Liver (tissue), 8 donors: ENCODE measurements at regions not wholly inside any gene's neighbourhood (a gene's known extent, or its start where the extent isn't known, plus 50 kb on each side); places are given as distances from the start of the nearest gene placed in this dataset.

Source experiments
- DNase-seq: peaks from one replicate; pipeline ENCODE4 v3.0.0-alpha.2; 2017; ENCODE audit warnings: low spot score
- H3K27ac ChIP-seq, 2 donors: one replicate each; pipeline ENCODE4 v1.7.0; 2013; ENCODE audit warnings: inconsistent platforms in 2 of 2, low read length in 2 of 2, control low read depth in 1 of 2, low read depth in 1 of 2, mild to moderate bottlenecking in 1 of 2
- H3K27me3 ChIP-seq, 4 donors: one replicate each; pipeline versions ENCODE4 v1.6.1 to v1.7.0; 2013; ENCODE audit warnings: low read length in 3 of 4, inconsistent platforms in 1 of 4, mild to moderate bottlenecking in 1 of 4, moderate library complexity in 1 of 4; ENCODE audit not compliant: control insufficient read depth in 4 of 4, insufficient read depth in 4 of 4
- H3K36me3 ChIP-seq, 4 donors: one replicate each; pipeline versions ENCODE4 v1.6.1 to v1.7.0; 2013; ENCODE audit warnings: low read length in 3 of 4, mild to moderate bottlenecking in 3 of 4, low read depth in 1 of 4, moderate library complexity in 1 of 4; ENCODE audit not compliant: control insufficient read depth in 4 of 4, insufficient read depth in 3 of 4
- H3K4me1 ChIP-seq, 4 donors: one replicate each; pipeline versions ENCODE4 v1.6.1 to v1.7.0; 2013; ENCODE audit warnings: low read length in 3 of 4, mild to moderate bottlenecking in 3 of 4, moderate library complexity in 1 of 4; ENCODE audit not compliant: control insufficient read depth in 4 of 4, insufficient read depth in 4 of 4
- H3K4me3 ChIP-seq, 3 donors: one replicate each; pipeline versions ENCODE4 v1.6.1 to v1.7.0; 2013; ENCODE audit warnings: low read length in 3 of 3, control low read depth in 1 of 3, low read depth in 1 of 3, mild to moderate bottlenecking in 1 of 3
- H3K9ac ChIP-seq, 2 donors: one replicate each; pipeline ENCODE4 v1.7.0; 2013; ENCODE audit warnings: low read length in 2 of 2, mild to moderate bottlenecking in 2 of 2, moderate library complexity in 2 of 2, control low read depth in 1 of 2, low read depth in 1 of 2
- H3K9me3 ChIP-seq, 4 donors: one replicate each; pipeline versions ENCODE4 v1.6.1 to v1.7.0; 2013; ENCODE audit warnings: low read length in 3 of 4; ENCODE audit not compliant: control insufficient read depth in 4 of 4
- CTCF ChIP-seq: fragments of 150-350 bp; IDR thresholded peaks from 2 replicates; pipeline ENCODE4 v1.5.1; 2017; ENCODE audit warnings: improper control_type of control experiment, low read depth, low read length; ENCODE audit not compliant: missing input control
- FOXA1 ChIP-seq: IDR thresholded peaks from 2 replicates; pipeline ENCODE4 v1.6.1; 2016; ENCODE audit warnings: antibody characterized with exemption
- FOXA2 ChIP-seq: IDR thresholded peaks from 2 replicates; pipeline ENCODE4 v1.6.1; 2016; ENCODE audit warnings: antibody characterized with exemption
- GABPA ChIP-seq, 2 donors: IDR thresholded peaks in 1 of 2; conservative IDR thresholded peaks in 1 of 2; 2 replicates each; pipeline ENCODE4 v1.6.1; 2016; ENCODE audit warnings: antibody characterized with exemption in 2 of 2, mild to moderate bottlenecking in 1 of 2, moderate library complexity in 1 of 2
- HNF4A ChIP-seq, 2 donors: conservative IDR thresholded peaks; 2 replicates each; pipeline ENCODE4 v1.6.1; 2016; ENCODE audit warnings: antibody characterized with exemption in 2 of 2, mild to moderate bottlenecking in 2 of 2
- HNF4G ChIP-seq: IDR thresholded peaks from 2 replicates; pipeline ENCODE4 v1.6.1; 2016; ENCODE audit warnings: antibody characterized with exemption
- JUND ChIP-seq, 2 donors: IDR thresholded peaks; 2 replicates each; pipeline ENCODE4 v1.6.1; 2016; ENCODE audit warnings: antibody characterized with exemption in 2 of 2
- MAX ChIP-seq: IDR thresholded peaks from 2 replicates; pipeline ENCODE4 v1.6.1; 2016; ENCODE audit warnings: antibody characterized with exemption
- NR2F2 ChIP-seq: IDR thresholded peaks from 2 replicates; pipeline ENCODE4 v1.6.1; 2016; ENCODE audit warnings: antibody characterized with exemption
- RXRA ChIP-seq, 2 donors: IDR thresholded peaks; 2 replicates each; pipeline ENCODE4 v1.6.1; 2017 to 2018; ENCODE audit warnings: antibody characterized with exemption in 2 of 2, mild to moderate bottlenecking in 1 of 2
- TAF1 ChIP-seq: conservative IDR thresholded peaks from 2 replicates; pipeline ENCODE4 v1.6.1; 2016; ENCODE audit warnings: antibody characterized with exemption, mild to moderate bottlenecking
- YY1 ChIP-seq: IDR thresholded peaks from 2 replicates; pipeline ENCODE4 v1.6.1; 2016; ENCODE audit warnings: antibody characterized with exemption, mild to moderate bottlenecking
- ZBTB33 ChIP-seq: IDR thresholded peaks from 2 replicates; pipeline ENCODE4 v1.6.1; 2016; ENCODE audit warnings: antibody characterized with exemption
- WGBS: extraction: QIAGEN DNeasy Blood & Tissue Kit; methylation state at CpG from one replicate; pipeline ENCODE4 v1.1.7; 2013; 5-methylcytosine and 5-hydroxymethylcytosine counted together
- TF ChIP-seq, protein P1 (sequence below): IDR thresholded peaks from 2 replicates; pipeline ENCODE4 v1.6.1; 2016; ENCODE audit warnings: antibody characterized with exemption
- donor health status: healthy.
- donor health status: healthy.
- donor health status: healthy.
- donor health status: healthy.
- donor health status: healthy.

DNA sequence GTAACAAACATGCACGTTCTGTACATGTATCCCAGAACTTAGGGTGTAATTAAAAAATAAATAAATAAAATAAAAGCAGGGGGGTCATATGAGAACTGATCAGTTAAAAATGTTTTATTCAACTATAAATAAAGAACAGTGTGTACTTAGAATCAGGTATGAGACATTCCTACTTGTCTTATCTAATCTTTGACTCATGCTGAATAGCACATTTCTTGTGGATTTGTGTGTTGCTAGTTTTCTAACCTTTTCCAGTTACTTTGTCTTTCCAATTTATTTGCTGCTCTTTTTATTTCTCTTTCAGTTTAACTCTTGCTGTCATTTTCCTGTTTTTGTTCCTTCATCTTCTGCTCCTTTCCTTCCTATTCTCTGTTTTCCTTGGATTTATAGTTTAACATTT is 1917.1 kb upstream of the CDH6 start:
- DNase-seq = no peak
- 89% methylated on average over 1 of the region's 1 CpG for WGBS
- TF ChIP-seq ZBTB33 = no peak
- TF ChIP-seq HNF4G = no peak
- no peak for TF ChIP-seq FOXA1
- TF ChIP-seq CTCF = no peak
- TF ChIP-seq RXRA (IDR thresholded peaks at IDR 0.05) = no peak
- no peak for TF ChIP-seq YY1
- TF ChIP-seq, protein P1, sequence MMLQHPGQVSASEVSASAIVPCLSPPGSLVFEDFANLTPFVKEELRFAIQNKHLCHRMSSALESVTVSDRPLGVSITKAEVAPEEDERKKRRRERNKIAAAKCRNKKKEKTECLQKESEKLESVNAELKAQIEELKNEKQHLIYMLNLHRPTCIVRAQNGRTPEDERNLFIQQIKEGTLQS = no peak

GRCh38 chr5:29263915-29264351 is 1929.6 kb upstream of the CDH6 start:
- WGBS = 73% methylated on average over 4 of the region's 4 CpGs
- Histone ChIP-seq H3K9ac (no peak overlapping the region), H3K36me3 (no peaks in the 10 kb centered on the region), H3K4me1 (no peaks in the 10 kb centered on the region), H3K27me3 (no peaks in the 10 kb centered on the region), H3K27ac (no peak overlapping the region), H3K4me3 (no peak overlapping the region), H3K9me3 (no peaks in the 10 kb centered on the region)
- TF ChIP-seq, protein P1 = no peak
- TF ChIP-seq HNF4A (conservative IDR thresholded peaks at IDR 0.05) (no peak), JUND (IDR thresholded peaks at IDR 0.05) (no peak), MAX (no peak), HNF4G (no peak), RXRA (IDR thresholded peaks at IDR 0.05) (no peak), ZBTB33 (no peak), CTCF (no peak), FOXA2 (no peak), YY1 (no peak), TAF1 (no peak), NR2F2 (no peak), GABPA (IDR thresholded peaks at IDR 0.05 in 1 of 2, conservative IDR thresholded peaks at IDR 0.05 in 1 of 2) (no peak)
- no peak for DNase-seq

More for the DNA sequence above, 1917.1 kb upstream of the CDH6 start:
- Histone ChIP-seq H3K4me1 (no peaks in the 10 kb centered on the region), H3K27ac (no peak overlapping the region), H3K4me3 (no peak overlapping the region), H3K27me3 (no peaks in the 10 kb centered on the region), H3K36me3 (no peaks in the 10 kb centered on the region), H3K9ac (no peak overlapping the region), H3K9me3 (no peaks in the 10 kb centered on the region)
